ENCODE measurements at regions not wholly inside any gene's neighbourhood (a gene's known extent, or its start where the extent isn't known, plus 50 kb on each side); places are given as distances from the start of the nearest gene placed in this dataset.

DNA sequence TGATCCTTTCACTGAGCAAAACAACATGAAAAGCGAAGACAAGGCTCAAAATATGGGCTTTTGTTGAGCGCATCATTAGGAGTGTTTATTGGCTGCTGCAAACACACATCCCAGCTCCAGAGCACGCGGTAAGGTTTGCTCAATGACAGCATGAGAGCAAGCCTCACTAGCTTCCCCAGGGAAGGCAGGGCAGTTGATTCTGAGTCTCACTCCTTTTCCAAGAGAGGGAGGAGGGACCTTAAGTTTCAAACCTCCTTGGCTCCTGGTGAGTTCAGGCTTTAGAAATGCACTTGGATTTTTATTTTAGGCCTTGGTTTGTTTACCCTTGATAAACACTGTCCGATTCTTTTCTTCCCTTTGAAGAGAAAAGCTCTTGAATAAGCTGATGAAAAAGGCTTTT, 69.1 kb upstream of the CACNA2D3 start (continued):
- TF ChIP-seq TCF12 (IDR thresholded peaks at IDR 0.05; ENCODE audit: low read depth, low read length): no peak

DNA sequence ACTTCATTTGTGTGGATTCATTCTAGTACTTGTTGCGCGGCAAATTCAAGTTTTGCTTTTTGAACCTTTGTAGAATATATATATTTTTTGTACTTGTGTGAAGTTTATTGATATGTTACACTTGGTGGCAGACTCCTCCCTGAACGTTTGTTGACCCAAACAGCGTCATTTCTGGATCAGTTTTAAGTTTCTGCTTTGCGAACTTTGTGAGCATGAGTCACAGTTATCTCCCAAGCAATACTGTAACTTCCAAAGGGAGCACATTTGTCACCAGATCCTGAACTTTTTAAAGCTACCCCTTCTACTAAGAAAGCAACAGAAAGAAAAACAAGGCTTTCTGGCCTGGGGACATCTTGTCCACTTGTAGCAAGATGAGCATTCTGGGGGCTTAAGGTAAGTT, 74.8 kb upstream of the CACNA2D3 start:
- Histone ChIP-seq H3K18ac (ENCODE audit: extremely low read depth, low read length) (no peak overlapping the region), H3K4ac (replicated peaks; ENCODE audit: insufficient read length, low read depth, low read length) (no peak overlapping the region), H4K5ac (ENCODE audit: insufficient read length, low read depth, low read length) (no peak overlapping the region), H3K4me2 (ENCODE audit: insufficient read depth in 1 of 2, low read depth in 2 of 2, low read length in 2 of 2) (no peak overlapping the region), H3K56ac (replicated peaks; ENCODE audit: insufficient read length, low read depth, low read length) (no peak overlapping the region), H2BK15ac (ENCODE audit: low read length) (no peak overlapping the region), H4K20me1 (replicated peaks in 1 of 2; ENCODE audit: control insufficient read depth in 1 of 2, insufficient read depth in 2 of 2, low read length in 2 of 2) (no peaks in the 10 kb centered on the region), H2AFZ (ENCODE audit: low read length) (no peak overlapping the region), H4K91ac (replicated peaks; ENCODE audit: insufficient read length, low read length) (no peak overlapping the region), H3K9ac (replicated peaks in 1 of 4; ENCODE audit: extremely low read depth in 1 of 4, low read depth in 3 of 4, low read length in 3 of 4) (no peak overlapping the region), H2BK120ac (replicated peaks; ENCODE audit: low read depth, low read length) (no peak overlapping the region), H3K79me2 (ENCODE audit: control insufficient read depth in 1 of 2, insufficient read depth in 2 of 2, low read length in 2 of 2) (no peaks in the 10 kb centered on the region), H3K23me2 (ENCODE audit: low read depth, low read length) (no peaks in the 10 kb centered on the region), H3K23ac (ENCODE audit: insufficient read length) (no peak overlapping the region), H2AK5ac (ENCODE audit: low read depth, low read length) (no peak overlapping the region), H3K27ac (ENCODE audit: low read depth, low read length) (no peak overlapping the region), H3K79me1 (ENCODE audit: low read depth, low read length) (no peaks in the 10 kb centered on the region), H3K4me3 (ENCODE audit: extremely low read depth in 1 of 4, insufficient read depth in 2 of 4, low read depth in 3 of 4, low read length in 4 of 4) (no peak overlapping the region), H2BK20ac (ENCODE audit: low read length) (no peak overlapping the region), H2BK5ac (ENCODE audit: low read depth, low read length) (no peak overlapping the region), H3K9me3 (ENCODE audit: insufficient read depth in 2 of 2, low read depth in 1 of 2, low read length in 1 of 2) (no peaks in the 10 kb centered on the region), H3K27me3 (replicated peaks in 1 of 4; ENCODE audit: control insufficient read depth in 3 of 4, extremely low read depth in 1 of 4, insufficient read depth in 3 of 4, low read length in 3 of 4) (no peaks in the 10 kb centered on the region), H4K8ac (ENCODE audit: extremely low read depth, insufficient read depth, low read length) (no peak overlapping the region), H3K14ac (ENCODE audit: insufficient read length) (no peak overlapping the region), H3K4me1 (replicated peaks in 1 of 4; ENCODE audit: control insufficient read depth in 3 of 4, insufficient read depth in 4 of 4, low read length in 3 of 4) (peaks cover 0 to under 1% (median 0%) of the 10 kb centered on the region in 4 experiments; a peak in 1 of 7 replicates), H2BK12ac (ENCODE audit: low read depth, low read length) (no peak overlapping the region), H3K36me3 (ENCODE audit: control insufficient read depth in 2 of 4, insufficient read depth in 4 of 4, low read length in 3 of 4) (no peaks in the 10 kb centered on the region)
- FAIRE-seq (no peak), DNase-seq (ENCODE audit: low read depth in 1 of 2, low spot score in 2 of 2) (no peak)
- 98% methylated on average over 5 of the region's 5 CpGs; no CpG with 5 or more reads in 1 of the 2 experiments for WGBS, 2 experiments (ENCODE audit: extremely low coverage in 1 of 2, insufficient coverage in 1 of 2, insufficient read length in 1 of 2, insufficient replicate concordance in 2 of 2, low coverage in 1 of 2, low lambda C conversion rate in 2 of 2, missing lambda C conversion rate in 1 of 2)
- ChIA-PET POLR2A (ENCODE audit: partially characterized antibody) (no interaction called here), CTCF (ENCODE audit: partially characterized antibody) (no interaction called here)
- no peak for TF ChIP-seq JUN (IDR thresholded peaks at IDR 0.05; ENCODE audit: low read depth, low read length)
- TF ChIP-seq RFX5 (IDR thresholded peaks at IDR 0.05; ENCODE audit: borderline replicate concordance, low read depth, low read length): no peak
- no peak for TF ChIP-seq HDAC6 (IDR thresholded peaks at IDR 0.05; ENCODE audit: low read depth, low read length)
- no peak for TF ChIP-seq ASH2L (IDR thresholded peaks at IDR 0.05; ENCODE audit: low read length)
- no peak for TF ChIP-seq TCF12 (IDR thresholded peaks at IDR 0.05; ENCODE audit: low read depth, low read length)
- no peak for TF ChIP-seq RNF2 (IDR thresholded peaks at IDR 0.05; ENCODE audit: borderline replicate concordance, low read depth, low read length, missing control alignments, poor library complexity, severe bottlenecking)
- no peak for TF ChIP-seq RBBP5 (IDR thresholded peaks at IDR 0.05; ENCODE audit: borderline replicate concordance, low read depth, low read length)
- TF ChIP-seq, protein P1, sequence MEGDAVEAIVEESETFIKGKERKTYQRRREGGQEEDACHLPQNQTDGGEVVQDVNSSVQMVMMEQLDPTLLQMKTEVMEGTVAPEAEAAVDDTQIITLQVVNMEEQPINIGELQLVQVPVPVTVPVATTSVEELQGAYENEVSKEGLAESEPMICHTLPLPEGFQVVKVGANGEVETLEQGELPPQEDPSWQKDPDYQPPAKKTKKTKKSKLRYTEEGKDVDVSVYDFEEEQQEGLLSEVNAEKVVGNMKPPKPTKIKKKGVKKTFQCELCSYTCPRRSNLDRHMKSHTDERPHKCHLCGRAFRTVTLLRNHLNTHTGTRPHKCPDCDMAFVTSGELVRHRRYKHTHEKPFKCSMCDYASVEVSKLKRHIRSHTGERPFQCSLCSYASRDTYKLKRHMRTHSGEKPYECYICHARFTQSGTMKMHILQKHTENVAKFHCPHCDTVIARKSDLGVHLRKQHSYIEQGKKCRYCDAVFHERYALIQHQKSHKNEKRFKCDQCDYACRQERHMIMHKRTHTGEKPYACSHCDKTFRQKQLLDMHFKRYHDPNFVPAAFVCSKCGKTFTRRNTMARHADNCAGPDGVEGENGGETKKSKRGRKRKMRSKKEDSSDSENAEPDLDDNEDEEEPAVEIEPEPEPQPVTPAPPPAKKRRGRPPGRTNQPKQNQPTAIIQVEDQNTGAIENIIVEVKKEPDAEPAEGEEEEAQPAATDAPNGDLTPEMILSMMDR (IDR thresholded peaks at IDR 0.05; ENCODE audit: control extremely low read depth in 1 of 3, insufficient read depth in 1 of 3, low read depth in 1 of 3, low read length in 3 of 3): no peak
- TF ChIP-seq GABPA (IDR thresholded peaks at IDR 0.05; ENCODE audit: borderline replicate concordance, insufficient read depth, low read length): no peak
- TF ChIP-seq TBP (IDR thresholded peaks at IDR 0.05; ENCODE audit: low read depth, low read length): no peak

Data from H1 (cell line).